NCI-H1930 (cell line): ENCODE measurements at regions not wholly inside any gene's neighbourhood (a gene's known extent, or its start where the extent isn't known, plus 50 kb on each side); places are given as distances from the start of the nearest gene placed in this dataset.
"Not testable (repeated sequence)": the region's sequence is repeated elsewhere in the genome, so short reads cannot be mapped to it uniquely, and the experiment has no call there.

Experiments
- DNase-seq, 2 experiments: peaks; one replicate each; lab custom pipeline; 2025; lab: John Stamatoyannopoulos, UW

DNA sequence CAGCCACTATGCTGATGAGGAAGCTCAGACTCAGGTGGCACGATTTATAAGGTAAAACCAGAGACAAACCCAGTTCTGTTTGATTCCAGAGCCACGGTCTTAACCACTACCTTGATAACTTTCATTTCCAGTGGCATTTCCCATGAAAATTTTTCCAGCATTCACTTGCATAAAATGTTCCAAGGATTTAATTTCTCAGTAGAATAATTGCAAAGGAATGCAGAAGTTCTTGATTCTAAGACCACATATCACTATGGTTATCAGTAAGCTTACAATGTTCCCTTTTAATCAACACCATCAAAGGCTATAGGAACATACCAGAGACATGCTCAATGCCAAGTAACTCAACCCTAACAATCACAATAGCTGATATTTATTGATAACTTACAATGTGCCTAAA is 306.0 kb upstream of the HS3ST5 start:
- DNase-seq, result no peak

DNA sequence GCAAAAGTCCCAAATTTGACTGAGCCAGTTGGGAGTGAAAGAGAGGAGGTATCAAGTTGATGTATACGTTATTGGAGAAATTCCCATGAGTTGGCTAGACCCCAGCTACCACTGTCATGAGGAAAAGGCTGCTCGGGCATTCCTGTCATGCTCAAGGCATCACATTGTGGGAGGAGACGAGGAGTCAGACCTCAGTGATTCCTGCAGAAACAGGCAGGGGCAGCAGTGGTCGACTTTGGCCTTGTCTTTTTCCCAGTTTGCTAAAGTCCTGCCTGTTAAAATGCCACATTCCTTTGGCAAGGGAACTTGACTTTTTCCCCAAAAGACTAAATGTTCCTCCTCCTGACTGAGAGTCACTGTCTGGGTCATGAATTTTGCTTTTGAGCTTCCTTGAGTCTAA is 295.5 kb upstream of the HS3ST5 start:
- no peak for DNase-seq

DNA sequence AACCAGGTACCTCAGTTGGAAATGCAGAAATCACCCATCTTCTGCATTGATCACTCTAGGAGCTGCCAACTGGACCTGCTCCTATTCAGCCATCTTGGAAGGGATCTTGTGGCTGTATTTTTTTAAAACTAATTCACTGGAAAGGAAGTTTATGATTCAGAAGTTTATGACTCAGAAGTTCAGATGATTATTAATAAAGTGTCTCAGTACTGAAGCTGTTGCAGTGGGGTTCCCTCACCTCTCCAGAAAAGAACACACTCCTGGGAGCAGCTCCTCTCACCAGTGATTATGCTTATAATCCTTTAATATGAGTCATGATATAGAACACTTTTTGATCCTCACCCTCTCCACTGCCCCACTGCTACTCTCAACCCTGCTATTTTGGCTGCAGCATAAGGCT is 291.2 kb upstream of the HS3ST5 start:
- no peak for DNase-seq

DNA sequence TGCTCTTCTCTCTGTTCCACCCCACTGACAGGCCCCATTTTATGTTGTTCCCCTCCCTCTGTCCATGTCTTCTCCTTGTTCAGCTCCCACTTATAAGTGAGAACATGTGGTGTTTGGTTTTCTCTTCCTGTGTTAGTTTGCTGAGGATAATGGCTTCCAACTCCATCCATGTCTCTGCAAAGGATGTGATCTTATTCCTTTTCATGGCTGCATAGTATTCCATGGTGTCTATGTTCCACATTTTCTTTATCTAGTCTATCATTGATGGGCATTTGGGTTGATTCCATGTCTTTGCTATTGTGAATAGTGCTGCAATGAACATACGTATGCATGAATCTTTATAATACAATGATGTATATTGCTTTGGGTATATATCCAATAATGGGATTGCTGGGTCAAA is 283.4 kb upstream of the HS3ST5 start:
- DNase-seq, result not testable (repeated sequence)

DNA sequence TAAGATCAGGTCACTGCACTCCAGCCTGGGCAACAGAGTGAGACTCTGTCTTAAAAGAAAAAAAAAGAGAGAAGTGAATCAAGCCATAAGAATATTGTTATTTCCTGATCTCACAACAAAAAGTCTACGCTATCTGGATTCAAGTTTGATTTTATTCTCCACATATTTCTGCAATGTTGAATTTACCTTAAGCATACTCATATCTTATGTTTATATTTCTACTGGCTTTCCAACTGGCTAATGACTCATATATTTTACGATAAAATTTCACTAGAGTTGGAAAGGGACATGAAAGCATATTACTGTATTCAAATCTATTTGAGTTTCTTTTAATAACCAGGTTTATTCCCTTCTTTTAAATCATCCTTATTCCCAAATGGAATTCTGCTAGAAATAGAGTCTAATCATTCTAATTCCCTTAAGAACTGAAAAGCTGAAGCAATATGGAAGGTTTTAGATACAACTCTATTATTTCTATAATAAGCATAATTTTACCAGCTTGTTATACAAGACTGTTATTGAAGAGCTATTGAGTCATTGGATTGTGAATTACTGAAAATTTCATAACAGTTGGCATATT is 276.9 kb upstream of the HS3ST5 start:
- no peak for DNase-seq

DNA sequence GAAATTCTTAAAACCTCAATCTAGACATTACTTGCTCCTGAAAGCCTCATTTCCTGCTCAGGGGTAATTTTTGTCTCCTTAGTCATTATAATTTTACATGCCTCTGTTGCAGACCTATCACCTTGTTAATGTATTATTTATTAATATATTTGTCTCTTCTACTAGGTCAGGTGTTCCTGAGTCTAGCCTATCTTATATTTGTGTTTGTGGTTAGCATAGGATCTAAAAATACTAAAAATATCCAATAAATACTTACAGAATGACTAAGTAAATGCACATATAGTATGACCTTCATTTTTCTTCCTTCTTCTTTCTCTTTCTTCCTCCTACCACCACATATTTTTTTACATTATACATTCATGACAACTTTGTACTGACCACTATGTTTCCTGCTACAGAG is 268.9 kb upstream of the HS3ST5 start:
- DNase-seq, result no peak

DNA sequence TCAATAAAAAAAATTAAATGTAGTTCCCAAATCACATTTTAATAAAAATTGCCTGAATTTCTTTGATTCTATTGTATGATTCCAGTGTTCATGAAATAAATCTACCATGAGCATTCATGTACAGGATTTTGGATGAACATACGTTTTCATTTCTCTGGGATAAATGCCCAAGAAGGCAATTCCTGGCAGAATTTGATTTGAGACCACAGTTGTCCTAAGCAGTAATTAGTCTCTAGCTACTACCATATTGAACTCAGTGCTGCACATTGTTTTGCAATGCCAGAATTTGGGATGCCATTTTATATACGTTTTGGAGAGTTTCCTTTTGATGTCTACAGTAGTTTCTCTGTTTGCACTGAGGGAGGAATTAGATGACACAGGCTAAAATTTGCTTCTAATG is 265.3 kb upstream of the HS3ST5 start:
- no peak for DNase-seq

DNA sequence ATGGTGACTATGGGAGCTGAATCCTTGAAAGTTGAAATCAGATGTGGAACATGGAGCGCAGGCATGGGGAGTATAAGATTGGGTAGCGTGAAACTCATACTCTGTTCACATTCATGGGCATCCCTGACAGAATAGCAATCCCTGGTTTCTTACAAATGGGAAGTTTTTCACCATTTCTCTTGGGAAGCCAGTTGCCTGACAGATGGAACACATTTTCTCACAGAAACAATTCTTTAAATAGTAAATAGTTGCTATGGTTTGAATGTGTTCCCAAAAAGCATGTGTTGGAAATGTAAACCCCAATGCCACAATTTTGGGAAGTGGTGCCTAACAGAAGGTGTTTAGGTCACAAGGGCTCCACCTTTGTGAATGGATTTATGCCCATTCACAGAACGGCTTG is 262.8 kb upstream of the HS3ST5 start:
- DNase-seq, result no peak

DNA sequence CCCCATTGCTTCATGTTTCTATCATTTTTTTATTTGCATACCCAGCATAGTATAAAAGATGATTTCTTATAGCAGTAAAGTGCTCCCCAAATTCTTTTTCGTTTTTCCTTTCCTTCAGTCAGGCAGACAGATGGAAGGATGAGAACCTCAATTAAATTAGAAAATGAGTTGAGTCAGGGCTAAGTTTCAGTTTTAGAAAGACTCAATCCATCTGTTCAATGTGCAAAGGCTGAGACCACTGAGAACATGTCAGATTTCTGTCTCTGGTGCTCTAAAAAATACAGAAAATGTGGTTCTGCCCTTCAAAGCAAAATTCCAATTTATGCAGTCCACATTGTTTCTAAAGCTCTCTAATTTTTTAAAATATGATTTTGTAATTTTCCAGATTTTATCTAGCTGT is 257.6 kb upstream of the HS3ST5 start:
- no peak for DNase-seq

DNA sequence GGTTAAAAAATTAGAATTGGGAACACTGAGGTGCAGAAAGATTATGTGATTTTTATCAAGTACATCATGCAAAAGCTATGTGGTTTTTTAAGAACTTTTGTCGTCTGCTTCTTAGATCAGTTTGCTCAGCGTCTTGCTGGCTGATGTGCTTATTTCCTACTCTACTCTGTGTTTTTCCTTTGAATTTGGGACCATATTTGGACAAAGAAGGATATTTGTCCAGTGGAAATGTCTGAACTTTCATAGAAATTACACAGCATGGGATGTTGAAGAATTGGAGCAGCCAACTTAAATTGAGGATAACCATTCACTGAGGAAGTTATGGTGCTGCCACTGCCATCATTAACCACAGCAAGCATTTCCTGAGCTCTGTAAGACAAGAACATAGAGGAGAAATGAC is 252.8 kb upstream of the HS3ST5 start:
- DNase-seq, result no peak

DNA sequence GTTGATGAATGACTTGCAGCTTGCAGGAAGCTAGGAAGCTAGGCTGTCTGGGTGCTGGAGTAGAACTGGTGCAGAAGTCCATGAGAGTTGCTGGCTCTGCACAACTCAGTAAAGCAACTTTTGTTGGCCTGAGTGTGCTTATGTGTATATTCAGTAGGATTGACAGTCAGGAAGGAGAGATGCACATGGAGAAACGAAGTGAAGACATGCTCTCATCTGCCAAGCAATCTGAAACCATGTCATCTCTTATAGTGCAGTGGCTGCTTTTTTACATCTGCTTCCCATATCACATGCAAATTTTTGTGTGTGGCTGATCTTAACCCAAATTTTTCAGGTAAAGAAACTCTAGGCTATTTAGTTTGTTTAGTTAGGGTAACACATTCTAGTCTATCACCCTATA is 252.4 kb upstream of the HS3ST5 start:
- DNase-seq, result no peak

DNA sequence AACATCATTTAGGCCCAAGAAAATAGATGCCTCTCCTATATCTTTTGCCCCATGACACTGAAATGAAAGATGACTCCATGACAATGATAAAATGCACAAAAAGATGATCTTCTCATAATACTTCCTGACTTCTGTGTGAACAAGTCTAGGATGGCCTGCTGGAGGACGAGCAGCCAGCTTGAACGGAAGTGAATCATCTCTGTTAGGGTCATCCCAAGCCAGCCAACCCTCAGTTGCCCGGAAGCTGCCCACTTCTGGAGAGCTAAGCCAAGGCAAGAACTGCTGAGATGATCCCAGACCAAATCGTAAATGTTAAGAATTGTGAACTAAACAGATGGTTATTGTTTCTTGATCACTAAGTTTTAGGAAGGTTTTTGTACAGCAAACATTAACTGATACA is 249.7 kb upstream of the HS3ST5 start:
- no peak for DNase-seq

DNA sequence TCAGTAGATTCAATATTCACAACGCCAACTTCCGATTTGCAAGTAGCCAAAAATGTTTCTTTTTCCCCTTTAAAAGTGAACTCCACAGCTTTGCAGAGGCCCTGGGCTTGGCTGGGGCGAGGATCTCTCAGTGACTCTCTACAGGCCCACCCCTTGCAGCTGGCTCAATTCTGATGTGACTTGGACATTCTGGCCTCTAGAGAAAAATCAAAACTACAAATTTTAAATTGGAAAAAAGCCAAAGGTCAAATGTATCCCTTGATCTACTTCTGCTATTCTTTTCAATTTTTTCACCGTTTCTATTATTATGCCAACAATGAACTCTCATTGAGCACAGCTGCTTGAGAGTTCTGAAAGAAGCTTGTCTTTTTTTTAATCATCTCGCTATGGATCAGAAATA is 245.9 kb upstream of the HS3ST5 start:
- no peak for DNase-seq

DNA sequence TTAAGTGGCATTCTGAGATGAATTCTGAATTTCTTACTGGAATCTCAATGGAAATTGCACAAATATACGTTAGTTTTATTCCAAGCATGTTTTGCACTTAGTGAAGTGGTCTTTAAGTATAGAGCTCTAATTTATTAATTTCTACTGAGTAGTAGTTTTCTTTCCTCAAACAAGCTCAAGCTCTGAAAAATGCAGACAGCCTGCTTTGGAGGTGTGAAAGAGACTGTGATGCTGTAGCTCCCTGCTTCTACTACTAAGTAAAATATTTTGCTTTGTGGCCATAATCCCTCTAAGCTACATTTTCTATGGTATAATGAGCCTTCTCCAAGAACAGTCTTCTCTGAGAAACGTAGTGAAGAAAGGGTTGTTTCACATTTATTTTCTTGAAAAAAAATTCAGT is 243.5 kb upstream of the HS3ST5 start:
- DNase-seq, result no peak

DNA sequence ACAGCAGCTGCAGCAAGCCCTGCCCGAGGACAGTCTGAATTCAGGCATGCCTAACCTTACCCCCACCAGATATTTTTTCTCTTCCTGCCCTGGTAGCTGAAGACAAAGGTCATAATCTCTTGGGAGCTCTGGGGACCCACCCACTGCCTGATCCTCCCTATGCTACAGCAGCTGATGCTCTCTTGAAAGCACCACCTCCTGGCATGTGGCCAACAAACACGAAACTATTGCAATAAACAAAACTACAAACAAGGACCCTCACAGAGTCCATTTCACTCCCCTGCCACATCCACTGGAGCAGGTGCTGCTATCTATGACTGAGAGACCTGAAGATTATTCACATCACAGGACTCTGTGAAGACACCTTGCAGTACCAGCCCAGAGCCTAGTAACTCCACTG is 238.5 kb upstream of the HS3ST5 start:
- DNase-seq, result no peak

DNA sequence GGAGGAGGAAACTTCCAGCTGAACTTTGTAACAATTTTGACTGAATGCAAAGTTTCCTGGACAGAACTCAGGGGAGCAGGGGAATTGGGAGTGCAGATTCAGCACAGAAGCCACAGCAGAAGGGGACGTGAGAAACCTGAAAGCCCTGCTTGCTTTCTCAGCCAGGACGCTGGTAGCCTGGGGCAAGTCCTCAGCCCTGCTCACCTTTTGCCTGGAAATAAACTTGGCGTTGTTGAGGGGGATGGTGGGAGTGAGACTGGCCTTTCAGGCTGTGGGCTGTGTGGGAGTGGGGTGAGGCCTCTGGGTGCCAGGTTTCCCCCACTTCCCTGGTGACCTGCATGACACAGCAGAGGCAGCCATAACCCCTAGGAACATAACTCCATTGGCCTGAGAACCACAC is 238.1 kb upstream of the HS3ST5 start:
- no peak for DNase-seq

DNA sequence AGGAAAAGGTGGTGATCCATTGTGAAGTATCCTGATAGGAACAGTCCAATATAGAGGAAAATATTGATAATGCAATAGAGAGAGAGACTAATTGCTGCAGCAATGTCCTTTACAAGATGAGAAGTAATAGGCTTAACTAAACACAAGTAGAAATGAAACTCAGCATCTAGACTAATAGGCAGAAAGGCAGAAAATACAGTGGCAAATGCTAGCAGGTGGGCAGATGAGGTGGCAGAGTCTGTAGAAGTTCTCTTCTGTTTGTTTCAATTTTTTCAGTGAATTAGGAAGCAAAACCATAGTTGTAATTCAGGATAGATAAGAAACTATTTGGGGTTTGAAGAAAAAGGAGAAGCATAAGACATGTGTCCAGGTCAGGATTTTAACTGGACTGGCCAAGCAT is 236.7 kb upstream of the HS3ST5 start:
- no peak for DNase-seq

DNA sequence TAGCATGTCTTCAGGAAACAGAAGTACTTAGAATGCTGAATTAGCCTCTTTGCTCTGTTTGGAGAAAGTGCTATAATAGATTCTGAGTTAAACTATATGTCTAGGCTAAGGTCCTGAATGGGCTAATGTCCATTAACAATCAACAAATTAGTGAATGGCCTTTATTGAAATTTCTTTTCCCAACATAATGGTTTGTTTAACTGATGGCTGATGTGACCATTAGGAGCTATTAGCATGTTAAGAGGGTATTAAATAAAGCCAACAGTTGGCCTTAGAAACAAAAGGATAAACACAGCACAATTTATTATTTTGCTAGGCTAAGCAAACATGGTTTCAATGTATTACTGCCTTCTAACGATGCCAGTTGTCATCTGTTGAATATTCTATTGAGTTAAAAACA is 234.3 kb upstream of the HS3ST5 start:
- peak in 1 of 2 experiments; percentile 40 for DNase-seq

DNA sequence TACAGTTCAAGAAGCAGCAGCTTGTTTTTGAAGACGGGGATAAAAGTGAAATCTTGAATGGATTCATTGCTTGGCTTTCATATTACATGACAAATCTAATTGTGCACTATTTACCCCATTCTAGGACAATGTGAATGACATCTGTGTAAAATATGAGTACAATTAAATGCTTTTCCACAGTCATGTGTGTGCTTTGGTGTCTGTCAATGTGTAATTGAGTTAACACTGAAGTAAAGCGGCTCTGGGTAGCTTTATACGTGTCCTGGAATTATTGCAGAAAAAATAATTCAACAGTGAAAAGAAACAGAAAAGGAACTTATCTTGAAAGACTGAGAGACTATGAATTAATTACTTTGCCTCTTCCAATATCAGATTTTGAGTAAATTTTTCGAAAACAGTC is 233.5 kb upstream of the HS3ST5 start:
- no peak for DNase-seq

DNA sequence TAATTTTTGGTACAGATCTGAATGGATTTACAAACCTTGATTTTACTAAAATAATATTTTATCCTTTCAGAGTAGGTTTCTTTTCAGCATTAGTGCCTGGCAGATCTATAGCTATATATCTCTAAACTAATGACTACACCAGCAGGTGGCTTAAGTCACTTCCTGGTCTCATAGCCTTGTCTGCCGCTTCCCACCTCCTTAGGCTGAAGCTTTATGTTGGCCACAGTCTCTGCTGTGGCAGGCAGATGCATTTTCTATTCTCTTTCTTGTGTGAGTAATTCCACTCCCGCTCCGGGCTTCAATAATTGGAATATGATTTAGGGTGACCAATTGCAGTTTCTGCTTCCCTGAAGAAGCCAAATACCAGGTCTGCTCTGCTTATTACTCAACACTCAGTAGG is 226.8 kb upstream of the HS3ST5 start:
- DNase-seq, result no peak

DNA sequence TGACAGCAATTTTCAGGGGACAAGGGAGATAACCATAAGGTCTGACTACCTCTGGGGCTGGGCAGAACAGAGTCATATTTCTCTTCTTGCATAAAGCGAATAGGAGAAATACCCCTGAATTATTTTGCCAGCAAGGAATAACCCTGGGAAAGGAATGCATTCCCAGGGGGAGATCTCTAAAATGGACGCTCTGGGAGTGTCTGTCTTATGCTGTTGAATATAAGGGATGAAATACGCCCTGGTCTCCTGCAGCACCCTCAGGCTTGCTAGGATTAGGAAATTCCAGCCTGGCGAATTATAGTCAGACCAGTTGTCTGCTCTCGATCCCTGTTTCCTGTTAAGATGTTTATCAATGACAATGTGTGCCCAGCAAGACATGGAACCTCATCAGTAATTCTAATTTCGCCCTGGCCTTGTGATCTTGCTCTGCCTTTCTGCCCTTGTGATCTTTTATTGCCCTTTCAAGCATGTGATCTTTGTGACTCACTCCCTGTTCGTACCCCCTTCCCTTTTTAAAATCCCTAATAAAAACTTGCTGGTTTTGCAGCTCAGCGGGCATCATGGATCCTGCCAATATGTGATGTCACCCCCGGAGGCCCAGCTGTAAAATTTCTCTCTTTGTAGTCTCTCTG is 221.6 kb upstream of the HS3ST5 start:
- DNase-seq, result no peak

DNA sequence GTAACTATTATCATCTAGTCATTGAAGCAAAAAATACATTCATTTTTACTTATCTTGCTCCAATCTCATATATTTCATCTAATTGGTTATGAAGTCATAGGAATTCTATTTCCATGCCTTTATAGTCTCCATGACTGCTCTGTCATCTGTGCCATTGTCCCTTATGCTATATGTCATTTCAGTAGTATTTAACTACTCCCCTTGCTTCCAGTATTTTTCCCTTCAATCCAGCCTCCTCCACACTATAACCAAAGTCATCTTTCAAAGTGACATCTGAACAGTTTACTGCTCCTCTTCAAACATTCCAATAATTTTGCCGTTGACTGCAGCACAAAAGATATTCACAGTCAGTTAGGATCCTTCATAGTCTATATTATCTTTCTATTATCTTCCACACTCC is 216.6 kb upstream of the HS3ST5 start:
- peak; percentile 40 to 46 for DNase-seq

DNA sequence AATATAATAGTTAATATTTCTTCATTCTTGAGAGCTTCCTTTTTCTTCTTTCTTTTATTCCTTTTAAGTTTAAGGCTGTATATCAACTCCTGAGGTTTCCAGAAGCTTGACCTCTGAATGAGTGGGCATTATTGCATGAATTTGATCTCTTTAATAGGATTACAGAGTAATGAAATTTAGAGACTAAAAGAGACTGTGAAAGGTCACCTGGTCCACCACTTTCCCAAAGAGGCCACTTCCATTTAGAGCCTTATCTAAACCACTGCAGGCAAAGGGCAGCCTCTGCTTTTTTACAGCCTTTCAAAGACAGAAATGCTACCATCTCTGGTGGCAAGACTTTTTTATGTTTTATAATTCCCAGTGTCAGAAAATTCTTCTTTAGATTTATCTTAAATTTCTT is 215.3 kb upstream of the HS3ST5 start:
- DNase-seq, result no peak

DNA sequence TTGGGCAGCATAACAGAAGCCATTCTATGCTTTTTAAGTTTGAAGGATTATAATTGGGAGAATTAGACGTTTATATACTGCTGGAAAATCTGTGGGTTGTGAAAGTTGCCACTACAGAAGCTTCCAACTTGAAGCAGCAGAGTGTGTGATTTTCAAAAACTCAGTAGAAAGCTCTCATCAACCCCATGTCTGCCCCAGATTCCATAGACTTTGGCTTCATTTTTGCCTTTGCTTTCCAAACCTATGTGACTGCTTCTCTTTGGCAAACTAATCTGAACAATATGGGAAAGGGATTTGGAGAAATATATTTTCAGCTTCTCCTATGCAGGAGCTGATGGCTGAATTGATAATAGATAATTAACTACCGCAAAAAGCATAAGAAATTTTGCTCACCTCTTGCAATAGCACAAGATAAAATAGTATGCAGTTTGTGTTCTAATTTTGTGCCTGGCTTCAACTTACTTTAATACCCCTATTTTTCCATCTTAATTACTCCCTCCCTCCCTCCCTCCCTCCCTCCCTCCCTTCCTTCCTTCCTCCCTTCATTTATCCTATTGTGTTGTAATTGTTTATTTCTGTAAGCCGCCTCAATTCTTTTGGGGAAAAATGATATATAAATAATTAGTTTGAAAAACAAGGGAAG is 214.1 kb upstream of the HS3ST5 start:
- no peak for DNase-seq
